Liver (tissue), 7 donors: ENCODE measurements at regions not wholly inside any gene's neighbourhood (a gene's known extent, or its start where the extent isn't known, plus 50 kb on each side); places are given as distances from the start of the nearest gene placed in this dataset.

Source experiments
- DNase-seq: peaks from one replicate; pipeline ENCODE4 v3.0.0-alpha.2; 2017; ENCODE audit warnings: low spot score
- H3K27ac ChIP-seq, 2 donors: one replicate each; pipeline ENCODE4 v1.7.0; 2013; ENCODE audit warnings: inconsistent platforms in 2 of 2, low read length in 2 of 2, control low read depth in 1 of 2, low read depth in 1 of 2, mild to moderate bottlenecking in 1 of 2
- H3K27me3 ChIP-seq, 4 donors: one replicate each; pipeline versions ENCODE4 v1.6.1 to v1.7.0; 2013; ENCODE audit warnings: low read length in 3 of 4, inconsistent platforms in 1 of 4, mild to moderate bottlenecking in 1 of 4, moderate library complexity in 1 of 4; ENCODE audit not compliant: control insufficient read depth in 4 of 4, insufficient read depth in 4 of 4
- H3K36me3 ChIP-seq, 4 donors: one replicate each; pipeline versions ENCODE4 v1.6.1 to v1.7.0; 2013; ENCODE audit warnings: low read length in 3 of 4, mild to moderate bottlenecking in 3 of 4, low read depth in 1 of 4, moderate library complexity in 1 of 4; ENCODE audit not compliant: control insufficient read depth in 4 of 4, insufficient read depth in 3 of 4
- H3K4me1 ChIP-seq, 4 donors: one replicate each; pipeline versions ENCODE4 v1.6.1 to v1.7.0; 2013; ENCODE audit warnings: low read length in 3 of 4, mild to moderate bottlenecking in 3 of 4, moderate library complexity in 1 of 4; ENCODE audit not compliant: control insufficient read depth in 4 of 4, insufficient read depth in 4 of 4
- H3K4me3 ChIP-seq, 3 donors: one replicate each; pipeline versions ENCODE4 v1.6.1 to v1.7.0; 2013; ENCODE audit warnings: low read length in 3 of 3, control low read depth in 1 of 3, low read depth in 1 of 3, mild to moderate bottlenecking in 1 of 3
- H3K9ac ChIP-seq, 2 donors: one replicate each; pipeline ENCODE4 v1.7.0; 2013; ENCODE audit warnings: low read length in 2 of 2, mild to moderate bottlenecking in 2 of 2, moderate library complexity in 2 of 2, control low read depth in 1 of 2, low read depth in 1 of 2
- H3K9me3 ChIP-seq, 4 donors: one replicate each; pipeline versions ENCODE4 v1.6.1 to v1.7.0; 2013; ENCODE audit warnings: low read length in 3 of 4; ENCODE audit not compliant: control insufficient read depth in 4 of 4
- EGR1 ChIP-seq, 2 donors: IDR thresholded peaks; 2 replicates each; pipeline ENCODE4 v1.6.1; 2016 to 2018; ENCODE audit warnings: antibody characterized with exemption in 2 of 2, low read depth in 2 of 2
- FOXA2 ChIP-seq: IDR thresholded peaks from 2 replicates; pipeline ENCODE4 v1.6.1; 2016; ENCODE audit warnings: antibody characterized with exemption
- HNF4A ChIP-seq, 2 donors: conservative IDR thresholded peaks; 2 replicates each; pipeline ENCODE4 v1.6.1; 2016; ENCODE audit warnings: antibody characterized with exemption in 2 of 2, mild to moderate bottlenecking in 2 of 2
- HNF4G ChIP-seq: IDR thresholded peaks from 2 replicates; pipeline ENCODE4 v1.6.1; 2016; ENCODE audit warnings: antibody characterized with exemption
- JUND ChIP-seq, 2 donors: IDR thresholded peaks; 2 replicates each; pipeline ENCODE4 v1.6.1; 2016; ENCODE audit warnings: antibody characterized with exemption in 2 of 2
- RAD21 ChIP-seq, 2 donors: IDR thresholded peaks; 2 replicates each; pipeline ENCODE4 v1.6.1; 2016; ENCODE audit warnings: antibody characterized with exemption in 2 of 2, mild to moderate bottlenecking in 2 of 2
- SP1 ChIP-seq: IDR thresholded peaks from 2 replicates; pipeline ENCODE4 v1.6.1; 2018; ENCODE audit warnings: antibody characterized with exemption, mild to moderate bottlenecking
- TAF1 ChIP-seq: conservative IDR thresholded peaks from 2 replicates; pipeline ENCODE4 v1.6.1; 2016; ENCODE audit warnings: antibody characterized with exemption, mild to moderate bottlenecking
- WGBS: extraction: QIAGEN DNeasy Blood & Tissue Kit; methylation state at CpG from one replicate; pipeline ENCODE4 v1.1.7; 2013; 5-methylcytosine and 5-hydroxymethylcytosine counted together
- TF ChIP-seq, protein P1 (sequence below): IDR thresholded peaks from 2 replicates; pipeline ENCODE4 v1.6.1; 2016; ENCODE audit warnings: antibody characterized with exemption
- TF ChIP-seq, protein P2 (sequence below): IDR thresholded peaks from 2 replicates; pipeline ENCODE4 v1.6.1; 2016; ENCODE audit warnings: antibody characterized with exemption
- TF ChIP-seq, protein P3 (sequence below): IDR thresholded peaks from 2 replicates; pipeline ENCODE4 v1.6.1; 2016; ENCODE audit warnings: antibody characterized with exemption
- TF ChIP-seq, protein P4 (sequence below): IDR thresholded peaks from 2 replicates; pipeline ENCODE4 v1.6.1; 2016; ENCODE audit warnings: antibody characterized with exemption, mild to moderate bottlenecking
- donor health status: healthy.
- donor health status: healthy.
- donor health status: healthy.
- donor health status: healthy.

GRCh38 chr5:122649080-122649479 lies 125.8 kb upstream of the SNX2 start:
- no peak overlapping the region for H3K27ac ChIP-seq
- no peak overlapping the region for H3K9ac ChIP-seq
- no peaks in the 10 kb centered on the region for H3K9me3 ChIP-seq
- no peak overlapping the region for H3K4me3 ChIP-seq
- H3K4me1 ChIP-seq = no peaks in the 10 kb centered on the region
- no peak for DNase-seq
- TF ChIP-seq, protein P1, sequence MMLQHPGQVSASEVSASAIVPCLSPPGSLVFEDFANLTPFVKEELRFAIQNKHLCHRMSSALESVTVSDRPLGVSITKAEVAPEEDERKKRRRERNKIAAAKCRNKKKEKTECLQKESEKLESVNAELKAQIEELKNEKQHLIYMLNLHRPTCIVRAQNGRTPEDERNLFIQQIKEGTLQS = no peak
- TF ChIP-seq FOXA2 (no peak), HNF4A (conservative IDR thresholded peaks at IDR 0.05) (no peak), SP1 (no peak), RAD21 (IDR thresholded peaks at IDR 0.05) (no peak), HNF4G (no peak), TAF1 (no peak)
- TF ChIP-seq, protein P2, sequence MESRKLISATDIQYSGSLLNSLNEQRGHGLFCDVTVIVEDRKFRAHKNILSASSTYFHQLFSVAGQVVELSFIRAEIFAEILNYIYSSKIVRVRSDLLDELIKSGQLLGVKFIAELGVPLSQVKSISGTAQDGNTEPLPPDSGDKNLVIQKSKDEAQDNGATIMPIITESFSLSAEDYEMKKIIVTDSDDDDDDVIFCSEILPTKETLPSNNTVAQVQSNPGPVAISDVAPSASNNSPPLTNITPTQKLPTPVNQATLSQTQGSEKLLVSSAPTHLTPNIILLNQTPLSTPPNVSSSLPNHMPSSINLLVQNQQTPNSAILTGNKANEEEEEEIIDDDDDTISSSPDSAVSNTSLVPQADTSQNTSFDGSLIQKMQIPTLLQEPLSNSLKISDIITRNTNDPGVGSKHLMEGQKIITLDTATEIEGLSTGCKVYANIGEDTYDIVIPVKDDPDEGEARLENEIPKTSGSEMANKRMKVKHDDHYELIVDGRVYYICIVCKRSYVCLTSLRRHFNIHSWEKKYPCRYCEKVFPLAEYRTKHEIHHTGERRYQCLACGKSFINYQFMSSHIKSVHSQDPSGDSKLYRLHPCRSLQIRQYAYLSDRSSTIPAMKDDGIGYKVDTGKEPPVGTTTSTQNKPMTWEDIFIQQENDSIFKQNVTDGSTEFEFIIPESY = no peak
- TF ChIP-seq, protein P3, sequence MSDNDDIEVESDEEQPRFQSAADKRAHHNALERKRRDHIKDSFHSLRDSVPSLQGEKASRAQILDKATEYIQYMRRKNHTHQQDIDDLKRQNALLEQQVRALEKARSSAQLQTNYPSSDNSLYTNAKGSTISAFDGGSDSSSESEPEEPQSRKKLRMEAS = no peak
- 67% methylated on average over 3 of the region's 3 CpGs for WGBS
- H3K27me3 ChIP-seq = no peaks in the 10 kb centered on the region
- no peaks in the 10 kb centered on the region for H3K36me3 ChIP-seq

- WGBS = 69% methylated on average over 3 of the region's 3 CpGs
- no peak overlapping the region for H3K9ac ChIP-seq
- DNase-seq = no peak
- H3K4me1 ChIP-seq = no peaks in the 10 kb centered on the region
- no peaks in the 10 kb centered on the region for H3K27me3 ChIP-seq
- TF ChIP-seq HNF4A (conservative IDR thresholded peaks at IDR 0.05) = no peak
- TF ChIP-seq JUND (IDR thresholded peaks at IDR 0.05) = no peak
- TF ChIP-seq, protein P2 = no peak
- TF ChIP-seq, protein P3 = no peak
- no peak for TF ChIP-seq FOXA2
- no peak overlapping the region for H3K27ac ChIP-seq
- no peaks in the 10 kb centered on the region for H3K9me3 ChIP-seq
- no peaks in the 10 kb centered on the region for H3K36me3 ChIP-seq
- no peak overlapping the region for H3K4me3 ChIP-seq
These were observed 121.5 kb upstream of the SNX2 start for GRCh38 chr5:122653087-122654017.

DNA sequence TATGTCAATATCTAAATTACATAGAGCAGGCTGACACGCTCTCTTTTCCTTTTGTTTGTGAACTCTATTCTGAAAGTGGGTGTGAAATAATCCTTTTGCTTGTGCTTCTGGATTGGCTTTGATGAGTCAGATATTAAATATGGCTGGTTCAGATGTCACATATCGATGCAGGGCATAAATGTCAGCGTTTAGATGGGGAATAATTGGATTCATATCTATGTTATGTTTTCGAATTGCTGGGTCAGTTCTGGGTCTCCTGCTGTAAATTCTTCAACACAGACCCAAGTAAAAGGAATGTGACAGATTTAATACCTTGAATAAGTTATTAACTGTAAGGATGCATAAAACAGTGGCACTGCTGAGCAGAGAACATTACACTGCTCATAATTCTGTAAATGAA lies 118.7 kb upstream of the SNX2 start:
- no peaks in the 10 kb centered on the region for H3K9me3 ChIP-seq
- no peak overlapping the region for H3K27ac ChIP-seq
- no peaks in the 10 kb centered on the region for H3K27me3 ChIP-seq
- no peak overlapping the region for H3K4me3 ChIP-seq
- H3K9ac ChIP-seq = no peak overlapping the region
- H3K4me1 ChIP-seq = no peaks in the 10 kb centered on the region
- 86% methylated on average over 4 of the region's 4 CpGs for WGBS
- TF ChIP-seq, protein P4, sequence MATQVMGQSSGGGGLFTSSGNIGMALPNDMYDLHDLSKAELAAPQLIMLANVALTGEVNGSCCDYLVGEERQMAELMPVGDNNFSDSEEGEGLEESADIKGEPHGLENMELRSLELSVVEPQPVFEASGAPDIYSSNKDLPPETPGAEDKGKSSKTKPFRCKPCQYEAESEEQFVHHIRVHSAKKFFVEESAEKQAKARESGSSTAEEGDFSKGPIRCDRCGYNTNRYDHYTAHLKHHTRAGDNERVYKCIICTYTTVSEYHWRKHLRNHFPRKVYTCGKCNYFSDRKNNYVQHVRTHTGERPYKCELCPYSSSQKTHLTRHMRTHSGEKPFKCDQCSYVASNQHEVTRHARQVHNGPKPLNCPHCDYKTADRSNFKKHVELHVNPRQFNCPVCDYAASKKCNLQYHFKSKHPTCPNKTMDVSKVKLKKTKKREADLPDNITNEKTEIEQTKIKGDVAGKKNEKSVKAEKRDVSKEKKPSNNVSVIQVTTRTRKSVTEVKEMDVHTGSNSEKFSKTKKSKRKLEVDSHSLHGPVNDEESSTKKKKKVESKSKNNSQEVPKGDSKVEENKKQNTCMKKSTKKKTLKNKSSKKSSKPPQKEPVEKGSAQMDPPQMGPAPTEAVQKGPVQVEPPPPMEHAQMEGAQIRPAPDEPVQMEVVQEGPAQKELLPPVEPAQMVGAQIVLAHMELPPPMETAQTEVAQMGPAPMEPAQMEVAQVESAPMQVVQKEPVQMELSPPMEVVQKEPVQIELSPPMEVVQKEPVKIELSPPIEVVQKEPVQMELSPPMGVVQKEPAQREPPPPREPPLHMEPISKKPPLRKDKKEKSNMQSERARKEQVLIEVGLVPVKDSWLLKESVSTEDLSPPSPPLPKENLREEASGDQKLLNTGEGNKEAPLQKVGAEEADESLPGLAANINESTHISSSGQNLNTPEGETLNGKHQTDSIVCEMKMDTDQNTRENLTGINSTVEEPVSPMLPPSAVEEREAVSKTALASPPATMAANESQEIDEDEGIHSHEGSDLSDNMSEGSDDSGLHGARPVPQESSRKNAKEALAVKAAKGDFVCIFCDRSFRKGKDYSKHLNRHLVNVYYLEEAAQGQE = no peak
- TF ChIP-seq, protein P3 = no peak
- TF ChIP-seq TAF1 (no peak), EGR1 (IDR thresholded peaks at IDR 0.05; ENCODE audit: low read depth in 2 of 2) (no peak), HNF4G (no peak), RAD21 (IDR thresholded peaks at IDR 0.05) (no peak)
- no peaks in the 10 kb centered on the region for H3K36me3 ChIP-seq
- DNase-seq = no peak
